GM18520 (cell line): ENCODE measurements at regions not wholly inside any gene's neighbourhood (a gene's known extent, or its start where the extent isn't known, plus 50 kb on each side); places are given as distances from the start of the nearest gene placed in this dataset.
"Not testable (repeated sequence)": the region's sequence is repeated elsewhere in the genome, so short reads cannot be mapped to it uniquely, and the experiment has no call there.

Experiments used
- ATAC-seq: cut with Tn5 transposase; IDR thresholded peaks from one replicate; pipeline ENCODE4 v1.9.1; 2021; ENCODE audit not compliant: unreplicated experiment

DNA sequence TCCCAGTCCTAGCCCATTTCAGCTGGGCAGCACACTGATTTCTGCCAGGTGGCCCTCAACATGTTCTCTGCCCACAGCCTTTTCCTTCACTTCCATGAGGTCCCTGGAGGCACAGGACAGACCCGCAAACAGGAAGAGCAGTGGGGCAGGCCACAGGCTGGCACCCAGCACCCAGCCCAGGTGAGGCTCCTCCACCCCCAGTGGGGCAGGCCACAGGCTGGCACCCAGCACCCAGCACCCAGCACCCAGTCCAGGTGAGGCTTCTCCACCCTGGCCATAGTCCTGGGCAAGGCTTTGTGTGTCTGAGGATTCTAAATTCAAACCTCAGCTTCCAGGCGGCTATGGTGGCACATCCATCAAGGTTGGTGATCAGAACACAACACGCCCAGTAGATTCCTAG lies 1413.0 kb downstream of the BRD1 start:
- ATAC-seq: no peak

DNA sequence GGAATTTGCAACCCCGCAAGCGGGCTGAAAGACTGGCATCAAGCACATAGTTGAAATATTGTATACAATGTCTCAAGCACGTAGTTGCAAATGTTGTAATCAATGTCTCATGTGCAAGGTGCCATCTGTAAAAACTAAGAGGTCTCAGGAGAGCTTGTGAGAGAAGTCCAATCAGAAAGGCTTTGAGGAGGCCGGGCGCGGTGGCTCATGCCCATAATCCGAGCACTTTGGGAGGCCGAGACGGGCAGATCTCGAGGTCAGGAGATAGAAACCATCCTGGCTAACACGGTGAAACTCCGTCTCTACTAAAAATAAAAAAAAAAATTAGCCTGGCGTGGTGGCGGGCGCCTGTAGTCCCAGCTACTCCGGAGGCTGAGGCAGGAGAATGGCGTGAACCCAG lies 1414.7 kb downstream of the BRD1 start:
- ATAC-seq: not testable (repeated sequence)

DNA sequence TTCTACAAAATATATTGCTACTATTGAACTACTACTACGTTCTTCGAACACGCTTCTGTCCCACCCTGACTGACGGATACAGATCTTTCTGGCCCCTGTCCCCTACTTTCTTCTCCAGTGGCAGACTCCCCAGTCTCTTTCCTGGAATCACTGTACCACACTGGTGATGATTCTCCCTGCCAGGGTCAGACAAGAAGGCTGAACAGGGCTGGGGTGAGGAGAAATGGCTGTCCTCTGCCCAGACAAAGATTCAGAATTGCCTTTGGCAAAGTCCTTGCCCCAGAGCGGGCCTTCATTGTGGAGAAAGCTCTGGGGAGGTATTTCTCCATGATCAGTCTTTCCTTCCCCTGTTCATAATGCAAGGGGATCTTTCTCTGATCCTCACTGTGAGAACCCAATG lies 1417.1 kb downstream of the BRD1 start:
- ATAC-seq: no peak

DNA sequence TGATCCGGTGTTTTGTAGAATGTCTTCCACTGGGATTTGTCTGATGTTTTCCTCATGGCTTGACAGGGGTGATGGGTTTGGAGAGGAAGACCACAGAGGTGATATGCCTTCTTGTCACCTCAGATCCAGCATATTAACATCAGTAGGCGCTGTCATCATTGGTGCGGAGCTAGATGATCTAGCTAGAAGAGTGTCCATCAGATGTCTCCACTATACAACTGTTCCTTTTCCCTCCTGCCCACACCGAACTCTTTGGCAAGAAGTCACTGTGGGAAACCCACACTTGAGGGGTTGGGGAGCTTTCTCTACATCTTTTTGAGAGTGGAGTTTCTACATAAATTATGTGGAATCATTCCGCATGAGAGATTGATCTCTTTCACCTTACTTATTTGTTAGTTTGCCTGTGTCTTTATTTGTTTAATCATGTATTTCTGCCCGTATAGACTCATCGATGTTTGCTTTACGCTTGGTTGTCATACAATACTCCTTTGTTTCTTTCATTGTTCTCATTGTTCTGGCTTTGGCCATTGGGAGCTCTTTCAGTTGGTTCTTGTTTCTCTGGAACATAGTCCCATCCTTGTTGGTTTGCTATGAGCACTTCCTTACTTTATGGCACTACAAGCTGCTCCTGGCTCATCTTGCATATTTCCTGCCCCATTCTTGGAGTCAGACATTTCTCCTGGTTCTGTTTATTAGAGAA lies 1420.3 kb downstream of the BRD1 start:
- ATAC-seq: no peak

DNA sequence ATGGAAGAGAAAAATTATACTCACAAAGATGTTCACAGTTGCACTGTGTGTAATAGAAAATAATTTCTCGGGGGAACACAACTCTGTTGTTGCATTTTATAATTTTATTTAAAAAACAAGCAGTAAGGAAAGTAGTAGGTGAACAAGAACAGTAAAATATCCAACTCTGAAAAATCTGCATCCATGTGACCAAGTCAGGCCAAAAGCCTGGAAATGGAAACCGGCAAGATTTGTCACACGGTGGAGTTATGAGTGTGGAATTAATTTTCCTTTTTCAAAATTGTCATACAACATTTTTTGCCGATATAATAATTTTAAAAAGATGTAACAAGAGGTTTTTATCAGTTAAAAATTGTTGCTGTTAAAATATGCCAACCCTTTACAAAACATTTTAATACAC lies 1421.5 kb downstream of the BRD1 start:
- no peak for ATAC-seq

DNA sequence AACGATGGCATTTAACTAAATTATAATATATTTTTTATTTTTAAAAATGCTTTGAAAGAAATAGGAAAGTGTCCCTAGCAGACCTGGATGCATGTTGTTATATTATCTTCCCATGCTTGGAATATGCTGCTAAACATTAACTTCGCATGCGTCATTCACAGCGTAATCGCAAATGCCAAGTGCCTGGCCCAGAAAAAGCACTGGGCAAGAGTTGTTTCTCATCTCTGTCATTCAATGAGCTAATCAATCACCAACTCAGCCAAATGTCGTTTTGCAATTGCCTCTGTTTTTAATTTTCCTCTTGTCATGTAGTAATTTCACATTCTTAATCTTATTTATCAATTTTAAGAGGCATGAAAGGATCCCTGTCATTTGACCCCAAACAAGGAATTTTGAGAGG lies 1421.9 kb downstream of the BRD1 start:
- ATAC-seq: no peak

DNA sequence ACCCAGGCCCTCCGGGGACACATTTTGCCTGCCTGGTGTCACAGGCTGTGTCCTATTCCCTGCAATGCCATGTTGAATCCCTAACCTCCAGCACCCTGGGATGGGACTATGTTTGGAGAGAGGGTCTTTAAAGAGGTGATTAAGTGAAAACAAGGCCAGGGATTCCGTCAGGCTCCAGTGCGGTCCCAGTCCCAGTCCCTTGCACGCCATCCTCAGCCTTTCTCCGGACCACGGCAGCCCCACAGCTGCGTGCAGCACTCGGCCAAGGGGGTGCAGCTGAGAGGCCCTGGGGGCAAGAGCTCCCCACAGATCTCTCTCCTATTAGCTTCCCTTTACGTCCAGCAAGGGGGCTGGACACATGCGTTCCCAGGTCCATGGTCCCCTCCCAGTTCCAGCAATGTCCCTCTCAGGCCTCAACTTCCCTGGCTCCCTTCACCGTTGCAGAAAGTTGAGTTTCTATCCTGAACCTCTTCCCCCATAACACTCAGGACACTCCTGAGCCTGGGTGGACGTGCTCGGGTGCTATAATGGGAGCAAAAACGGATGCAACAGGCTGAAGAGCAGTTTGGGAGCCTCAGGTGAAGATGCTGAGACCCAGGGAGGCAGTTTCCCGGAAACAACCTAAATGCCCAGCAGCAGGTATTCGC lies 1422.7 kb downstream of the BRD1 start:
- ATAC-seq: no peak

DNA sequence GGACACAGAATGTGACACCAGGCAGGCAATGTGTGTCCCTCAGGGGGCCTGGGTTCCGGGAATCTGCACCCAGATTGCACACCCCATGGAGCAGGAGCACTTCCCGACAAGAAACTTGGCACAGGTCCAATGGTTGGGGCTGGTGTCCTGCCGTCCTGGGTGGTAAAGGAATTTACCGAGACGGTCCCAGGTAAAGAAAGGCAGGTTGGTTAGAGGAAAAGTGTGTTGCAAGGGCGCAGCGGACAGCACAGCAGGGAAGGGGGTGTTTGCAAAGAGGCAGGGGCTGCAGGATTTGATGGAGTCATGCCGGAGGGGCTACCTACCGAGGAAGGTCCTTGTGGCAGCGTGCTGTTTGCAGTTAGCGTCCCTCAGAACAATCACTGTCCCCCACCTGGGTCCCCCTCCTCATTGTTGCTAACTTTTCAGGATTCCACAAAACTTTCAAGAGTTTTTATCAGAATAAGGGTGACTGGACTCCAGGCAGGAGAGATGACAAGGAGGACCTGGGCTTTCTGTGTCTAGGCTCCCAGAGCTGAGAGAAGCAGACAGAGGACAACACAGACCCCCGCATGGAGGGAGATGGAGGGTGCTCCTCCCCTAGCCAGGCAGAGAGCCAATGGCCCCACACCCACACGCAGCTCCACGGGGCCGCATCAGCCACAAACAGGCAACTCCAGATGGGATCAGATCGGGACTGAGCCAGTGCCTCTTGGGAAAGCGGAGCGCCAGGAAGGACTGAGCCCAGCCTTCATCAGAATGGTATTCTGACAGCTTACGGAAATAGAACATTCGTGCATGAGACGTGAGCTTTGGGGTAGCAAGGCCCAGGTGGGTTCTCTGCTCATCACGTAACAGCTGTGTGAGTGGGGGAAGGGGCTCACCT lies 1423.9 kb downstream of the BRD1 start:
- no peak for ATAC-seq

DNA sequence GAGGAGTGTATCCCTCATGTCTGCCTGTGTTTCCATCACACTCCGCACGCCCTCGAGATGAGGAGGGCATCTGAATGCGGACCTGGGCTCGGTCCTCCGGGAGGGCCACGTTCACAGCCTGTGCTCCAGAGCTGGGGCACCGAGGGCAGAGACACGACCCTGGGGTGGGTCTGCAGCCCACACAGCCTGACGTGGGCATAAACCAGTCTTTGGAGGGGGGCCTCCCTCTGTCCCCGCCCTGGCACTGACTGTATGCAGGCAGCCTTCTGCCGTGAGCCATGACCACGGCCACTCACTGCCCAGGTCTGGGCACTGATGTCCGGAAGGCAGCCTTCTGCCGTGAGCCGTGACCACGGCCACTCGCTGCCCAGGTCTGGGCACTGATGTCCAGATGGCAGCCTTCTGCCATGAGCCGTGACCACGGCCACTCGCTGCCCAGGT lies 1425.1 kb downstream of the BRD1 start:
- ATAC-seq: no peak

DNA sequence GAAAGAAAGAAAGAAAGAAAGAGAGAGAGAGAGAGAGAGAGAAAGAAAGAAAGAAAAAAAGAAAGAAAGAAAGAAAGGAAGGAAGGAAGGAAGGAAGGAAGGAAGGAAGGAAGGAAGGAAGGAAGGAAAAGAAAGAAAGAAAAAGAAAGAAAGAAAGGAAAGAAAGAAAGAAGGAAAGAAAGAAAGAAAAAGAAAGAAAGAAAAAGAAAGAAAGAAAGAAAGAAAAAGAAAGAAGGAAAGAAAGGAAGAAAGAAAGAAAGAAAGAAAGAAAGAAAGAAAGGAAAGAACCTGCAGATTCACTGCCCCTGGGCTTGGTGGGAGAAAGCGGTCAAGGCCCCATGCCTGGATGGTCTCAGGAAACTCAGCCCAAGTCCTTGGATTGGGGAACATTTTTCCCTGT lies 1426.2 kb downstream of the BRD1 start:
- ATAC-seq: not testable (repeated sequence)

DNA sequence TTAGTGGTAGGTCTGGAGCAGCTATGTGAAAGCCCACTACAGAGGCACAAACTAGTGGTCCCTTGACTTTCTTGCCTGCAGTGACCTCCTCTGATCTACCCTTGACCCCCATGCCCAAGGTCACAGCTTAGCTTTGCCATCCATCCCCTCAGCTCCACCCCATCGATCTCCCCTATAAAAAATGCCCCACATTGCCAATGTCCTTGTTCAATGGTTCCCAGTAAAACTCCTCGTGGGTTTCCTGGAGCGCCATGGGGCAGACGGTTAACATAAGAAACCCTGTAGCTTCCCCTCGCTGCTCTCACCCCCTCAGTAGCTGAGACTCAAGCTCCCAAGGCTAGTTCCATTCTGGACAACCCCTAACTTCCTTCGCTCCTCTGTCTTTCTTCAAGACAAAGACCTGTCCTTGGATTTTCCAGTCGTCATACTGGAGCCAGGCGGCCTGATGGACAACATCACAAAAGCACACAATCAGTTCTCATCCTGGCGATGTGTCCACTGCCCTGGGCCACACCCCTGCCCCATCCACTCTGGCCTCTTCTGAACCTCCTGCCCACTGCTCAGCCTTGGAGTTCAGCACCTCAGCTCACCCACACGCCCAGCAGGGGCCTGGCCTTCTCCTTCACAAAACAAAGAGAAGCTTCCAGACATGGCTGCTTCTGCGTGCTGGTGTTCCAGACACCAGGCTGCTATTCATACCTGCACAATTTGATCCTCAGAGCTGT lies 1429.3 kb downstream of the BRD1 start:
- ATAC-seq: no peak

DNA sequence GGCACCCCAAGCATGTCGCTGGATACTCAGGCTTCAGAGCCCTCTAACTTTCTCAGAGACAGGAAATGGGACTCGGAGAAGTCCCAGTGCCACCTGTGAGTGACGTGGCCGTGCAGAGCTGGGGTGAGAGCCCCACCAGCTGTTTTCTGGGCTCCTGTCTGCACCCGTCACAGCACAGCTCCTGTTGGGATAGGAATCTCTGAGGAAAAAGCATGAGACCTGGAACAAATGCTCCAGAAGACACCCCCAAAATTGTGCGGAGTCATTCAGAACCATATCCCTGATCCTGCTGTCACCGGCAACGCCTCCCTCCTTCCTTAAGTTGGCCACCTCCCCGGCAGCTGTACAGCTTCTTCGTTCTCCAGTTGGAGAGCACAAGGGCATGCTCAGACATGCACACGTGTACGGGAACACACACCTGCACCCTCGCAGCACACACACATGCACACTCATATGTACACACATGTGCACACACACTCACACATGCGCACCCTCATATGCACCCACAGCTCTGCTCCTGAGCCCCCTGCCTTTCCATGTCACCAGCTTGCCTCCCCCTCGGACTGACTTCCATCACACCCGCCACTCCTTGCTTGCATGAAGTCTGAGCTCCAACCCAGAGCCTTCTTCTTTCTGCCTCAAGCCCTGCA lies 1430.0 kb downstream of the BRD1 start:
- ATAC-seq: no peak

DNA sequence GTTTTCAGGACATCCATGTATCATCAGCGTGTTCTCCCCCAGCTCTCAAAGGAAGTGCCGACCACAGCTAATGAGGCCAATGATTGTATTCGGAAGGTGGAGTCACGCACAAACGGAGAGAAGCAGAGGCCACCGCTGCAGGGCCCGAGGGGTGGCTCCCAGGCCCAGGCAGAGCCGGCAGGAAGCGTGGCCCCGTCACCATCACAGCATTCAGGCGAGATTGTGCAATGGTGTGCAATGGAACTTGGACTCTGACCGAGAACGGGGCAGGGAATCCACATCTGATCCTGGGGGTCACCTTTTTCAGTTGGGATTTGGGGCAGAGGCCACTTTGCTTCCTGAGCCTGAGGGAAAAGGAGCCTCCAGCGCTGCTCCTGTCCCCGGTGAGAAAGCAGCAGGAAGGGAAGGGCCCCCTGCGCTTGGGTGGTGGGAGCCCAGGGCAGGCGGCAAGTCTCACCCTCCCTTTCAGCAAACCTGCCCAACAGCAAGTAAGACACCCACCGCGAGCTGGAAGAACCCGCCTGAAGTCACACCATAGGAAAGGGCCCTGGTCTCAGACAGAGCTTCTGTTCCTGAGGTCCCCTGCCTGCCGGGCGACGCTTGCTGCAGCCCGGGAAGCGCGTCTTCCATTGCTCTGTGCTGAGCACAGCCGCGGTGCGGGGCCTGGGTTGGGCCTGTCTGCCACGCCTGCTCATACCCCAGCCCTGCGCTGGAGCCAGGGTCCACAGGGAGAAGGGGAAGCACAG lies 1430.7 kb downstream of the BRD1 start:
- ATAC-seq: no peak

DNA sequence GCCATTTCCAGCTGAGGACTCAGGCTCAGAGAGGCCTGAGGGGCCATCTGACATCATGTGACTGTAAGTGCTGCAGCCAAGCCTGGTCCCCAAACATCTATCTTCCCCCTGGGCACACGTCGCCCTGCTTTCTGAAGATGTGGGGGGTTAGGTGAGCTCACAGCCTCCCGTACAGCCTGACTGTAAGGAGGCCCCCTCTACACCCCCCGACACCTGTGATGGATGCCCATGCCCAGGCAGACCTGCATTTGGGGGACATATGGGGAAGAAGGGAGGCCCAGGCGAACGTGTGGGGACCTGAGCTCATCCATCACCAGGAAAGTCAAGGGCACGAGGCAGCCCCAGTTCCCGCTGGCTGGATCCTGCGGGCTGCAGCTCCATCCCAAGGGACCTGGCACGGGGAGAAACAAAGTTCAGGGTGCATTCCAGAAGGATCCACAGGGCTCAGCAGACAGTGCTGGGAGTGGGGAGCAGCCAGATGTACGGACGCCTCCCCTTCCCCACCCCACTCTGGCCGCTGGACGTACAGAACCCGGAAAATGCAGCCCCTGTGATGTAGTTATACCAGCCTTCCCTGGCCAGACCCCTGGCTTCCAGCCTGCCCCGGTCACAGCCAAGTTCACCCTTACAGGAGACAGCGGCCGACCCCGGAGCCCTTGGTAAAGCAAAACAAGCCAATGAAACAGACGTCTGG lies 1431.4 kb downstream of the BRD1 start:
- ATAC-seq: no peak

DNA sequence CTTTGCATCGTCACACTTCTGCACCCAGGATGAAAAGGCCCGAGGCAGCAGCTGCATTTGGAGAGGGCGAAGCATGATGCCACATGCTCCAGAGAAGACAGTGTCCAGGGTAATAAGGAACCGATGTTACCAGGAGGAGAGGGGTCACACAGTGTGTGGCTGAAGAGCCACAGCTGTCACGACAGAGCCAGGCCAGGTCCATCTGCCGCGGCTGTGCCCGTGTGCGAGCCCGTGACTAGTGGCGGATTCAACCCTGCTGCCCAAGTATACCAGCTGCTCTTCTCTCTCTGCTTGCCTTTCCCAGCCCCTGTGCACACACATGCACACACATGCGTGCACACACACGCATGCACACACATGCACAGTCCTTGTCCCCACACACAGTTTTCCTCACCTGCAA lies 1432.5 kb downstream of the BRD1 start:
- no peak for ATAC-seq

DNA sequence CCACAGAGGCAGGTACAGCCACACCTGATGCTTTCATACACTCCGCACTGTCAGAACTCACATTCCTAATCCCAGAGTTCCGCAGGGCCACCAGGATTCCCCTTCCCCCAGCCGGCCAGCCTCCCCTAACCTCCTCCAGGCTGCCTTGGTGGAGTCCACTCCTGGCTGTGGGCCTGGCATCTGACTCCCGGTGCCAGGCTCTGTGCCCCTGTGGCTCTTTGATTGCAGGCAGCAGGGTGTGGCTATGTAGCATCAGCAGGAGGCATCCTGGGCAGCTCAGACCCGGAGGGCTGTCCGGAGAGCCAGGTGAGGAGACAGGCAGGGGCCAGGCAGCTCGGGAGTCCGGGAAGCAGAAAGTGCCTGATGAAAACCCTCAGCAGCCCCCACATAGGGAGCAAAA lies 1432.9 kb downstream of the BRD1 start:
- no peak for ATAC-seq

DNA sequence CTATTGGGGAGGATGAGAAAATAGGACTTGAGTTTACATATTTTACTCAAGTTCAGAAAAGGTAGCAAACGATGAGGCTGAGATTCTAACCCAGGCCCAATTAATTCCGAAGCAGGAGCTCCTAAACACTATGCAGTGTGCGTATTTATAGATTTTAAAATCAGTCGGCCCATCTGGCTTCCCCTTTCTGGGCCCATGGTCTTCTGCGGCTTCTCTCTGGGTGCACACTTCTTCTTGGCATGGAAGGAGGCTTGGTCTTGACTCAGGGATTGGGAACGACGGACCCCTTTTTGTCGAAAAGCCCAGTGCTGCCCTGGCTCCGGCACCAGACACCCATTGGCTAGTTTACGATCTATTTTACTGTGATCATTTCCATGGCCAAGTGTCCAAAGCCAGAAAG lies 1433.8 kb downstream of the BRD1 start:
- ATAC-seq: no peak

DNA sequence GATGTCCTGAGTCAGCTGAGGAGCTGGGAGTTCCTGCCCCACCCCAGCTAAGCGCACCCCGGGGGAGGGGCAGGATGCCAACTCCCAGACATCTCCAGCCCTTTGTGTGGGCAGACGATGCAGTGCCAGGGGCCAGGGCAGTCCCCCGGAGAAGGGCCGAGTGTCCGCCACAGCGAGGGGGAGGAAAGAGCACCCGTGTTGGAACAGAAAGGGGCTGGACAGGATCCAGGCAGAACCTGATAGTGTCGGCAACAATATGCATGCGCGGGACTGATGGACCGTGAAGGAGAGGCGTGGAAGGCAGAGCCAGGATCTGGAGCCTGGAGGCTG lies 1434.7 kb downstream of the BRD1 start:
- no peak for ATAC-seq

DNA sequence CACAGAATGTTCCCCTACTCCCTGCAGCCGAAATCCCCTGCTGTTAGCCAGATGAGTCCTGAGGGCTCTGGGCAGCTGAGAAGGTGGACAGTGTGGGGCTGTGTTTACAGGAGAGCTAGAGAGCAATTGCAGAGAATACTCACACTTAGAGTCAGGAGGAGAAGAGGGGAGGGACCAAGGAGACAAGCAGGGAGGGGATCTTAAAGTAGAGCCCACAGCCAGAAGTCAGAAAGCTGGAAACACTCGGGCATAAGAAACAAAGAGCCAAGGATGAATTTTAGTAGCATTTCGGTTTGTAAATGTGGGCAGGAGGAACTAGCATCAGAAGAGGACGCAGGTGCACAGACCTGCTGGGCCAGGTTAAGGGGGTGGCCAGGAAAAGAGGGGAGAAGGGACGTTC lies 1435.9 kb downstream of the BRD1 start:
- no peak for ATAC-seq
